ENCODE measurements at regions not wholly inside any gene's neighbourhood (a gene's known extent, or its start where the extent isn't known, plus 50 kb on each side); places are given as distances from the start of the nearest gene placed in this dataset.
"Not testable (repeated sequence)": the region's sequence is repeated elsewhere in the genome, so short reads cannot be mapped to it uniquely, and the experiment has no call there.

- no peak for DNase-seq (ENCODE audit: low read depth)
Measured at GRCh38 chr10:5268743-5269142, 72.1 kb downstream of the AKR1C4 start.

- no peak for DNase-seq (ENCODE audit: low read depth)
Measured at GRCh38 chr10:5269791-5270190, 73.2 kb downstream of the AKR1C4 start.

GRCh38 chr10:5271526-5271925 is 74.9 kb downstream of the AKR1C4 start:
- DNase-seq (ENCODE audit: low read depth): no peak

- no peak for DNase-seq (ENCODE audit: low read depth)
Measured at GRCh38 chr10:5272065-5272803, 75.6 kb downstream of the AKR1C4 start.

- DNase-seq (ENCODE audit: low read depth): no peak
Measured at GRCh38 chr10:5274795-5275194, 78.2 kb downstream of the AKR1C4 start.

GRCh38 chr10:5281356-5281755 is 83.4 kb upstream of the UCN3 start:
- DNase-seq (ENCODE audit: low read depth): no peak

GRCh38 chr10:5282137-5282536 is 82.6 kb upstream of the UCN3 start:
- no peak for DNase-seq (ENCODE audit: low read depth)

- peak; percentile 60 for DNase-seq (ENCODE audit: low read depth)
Measured at GRCh38 chr10:5283305-5284158, 81.2 kb upstream of the UCN3 start.

- DNase-seq (ENCODE audit: low read depth): peak; percentile 75
Measured at GRCh38 chr10:5284311-5285057, 80.3 kb upstream of the UCN3 start.

- DNase-seq (ENCODE audit: low read depth): no peak
Measured at GRCh38 chr10:5285186-5285585, 79.6 kb upstream of the UCN3 start.

GRCh38 chr10:5288359-5288758 is 76.4 kb upstream of the UCN3 start:
- DNase-seq (ENCODE audit: low read depth): no peak

GRCh38 chr10:5289228-5289627 is 75.5 kb upstream of the UCN3 start:
- not testable (repeated sequence) for DNase-seq (ENCODE audit: low read depth)

- DNase-seq (ENCODE audit: low read depth): peak; percentile 84
Measured at GRCh38 chr10:5291501-5292195, 73.1 kb upstream of the UCN3 start.

- DNase-seq (ENCODE audit: low read depth): no peak
Measured at GRCh38 chr10:5292196-5292735, 72.5 kb upstream of the UCN3 start.

GRCh38 chr10:5292970-5293369 is 71.8 kb upstream of the UCN3 start:
- not testable (repeated sequence) for DNase-seq (ENCODE audit: low read depth)

GRCh38 chr10:5293691-5294550 is 70.8 kb upstream of the UCN3 start:
- DNase-seq (ENCODE audit: low read depth): peak; percentile 37

- peak; percentile 15 for DNase-seq (ENCODE audit: low read depth)
Measured at GRCh38 chr10:5297466-5297865, 67.3 kb upstream of the UCN3 start.

GRCh38 chr10:5297996-5298395 is 66.8 kb upstream of the UCN3 start:
- DNase-seq (ENCODE audit: low read depth): no peak

GRCh38 chr10:5299950-5300349 is 64.8 kb upstream of the UCN3 start:
- no peak for DNase-seq (ENCODE audit: low read depth)

- DNase-seq (ENCODE audit: low read depth): no peak
Measured at GRCh38 chr10:5303504-5303903, 61.3 kb upstream of the UCN3 start.

- DNase-seq (ENCODE audit: low read depth): no peak
Measured at GRCh38 chr10:5305374-5305773, 59.4 kb upstream of the UCN3 start.

Data from amniotic epithelial cell (primary cell).